K562 (cell line): ENCODE measurements at regions not wholly inside any gene's neighbourhood (a gene's known extent, or its start where the extent isn't known, plus 50 kb on each side); places are given as distances from the start of the nearest gene placed in this dataset.

Source experiments
- ATAC-seq: fragments of 200-7000 bp; cut with Tn5 transposase; 3 replicates; pipeline ENCODE4 v1.9.1; 2020; ENCODE audit warnings: moderate library complexity
- BruUV-seq: library from RNA; stranded (reverse); fragments of 400-500 nt; replicated peaks from 2 replicates; lab custom pipeline; 2021; lab: Mats Ljungman, UMichigan
- CTCF ChIA-PET: fragments of 300-600 bp; formaldehyde crosslinking; extraction: SDS; loops from one replicate; lab custom pipeline; 2021; ENCODE audit warnings: low intra/inter-chr PET ratio; lab: Yijun Ruan, JAX
- POLR2A ChIA-PET: fragments of 300-600, 350-650 bp; sonication (Branson Sonifier 250); formaldehyde crosslinking; extraction: SDS; loops from one replicate; lab custom pipeline; 2021; ENCODE audit warnings: antibody characterized with exemption, inconsistent platforms; lab: Yijun Ruan, JAX
- DNase-seq, 4 experiments: peaks; one replicate each; pipeline versions ENCODE4 v3.0.0 to v3.0.0-alpha.2; 2011 to 2018; ENCODE audit warnings: low spot score in 3 of 4, mixed read lengths in 3 of 4; ENCODE audit errors: extremely low read depth in 1 of 4
- FAIRE-seq: peaks from 2 replicates; lab custom pipeline; 2011; peaks lifted over from hg19 to GRCh38; lab: Jason Lieb, UNC
- H2AFZ ChIP-seq: 2 replicates; pipeline ENCODE4 v1.6.0; 2011; ENCODE audit warnings: low read depth, low read length, control low read depth, inconsistent platforms
- H3K27ac ChIP-seq: fragments of 200-600 bp; 3 replicates; pipeline ENCODE4 v1.8.0; 2011; ENCODE audit warnings: low read depth, mild to moderate bottlenecking, control low read depth, inconsistent platforms, low read length, moderate library complexity, mixed read lengths; ENCODE audit errors: extremely low read depth
- H3K27me3 ChIP-seq, 2 experiments: fragments of 300-600 bp in 1 of 2; 2 replicates in 1 of 2; 3 replicates in 1 of 2; pipeline versions ENCODE4 v1.6.0 to v1.8.0; 2011; ENCODE audit warnings: inconsistent platforms in 2 of 2, low read length in 2 of 2, mild to moderate bottlenecking in 1 of 2, mixed read lengths in 1 of 2, moderate library complexity in 1 of 2; ENCODE audit not compliant: control insufficient read depth in 2 of 2, insufficient read depth in 2 of 2
- H3K36me3 ChIP-seq: fragments of 300-600 bp; 3 replicates; pipeline ENCODE4 v1.8.0; 2011; ENCODE audit warnings: mild to moderate bottlenecking, low read length, inconsistent platforms; ENCODE audit not compliant: control insufficient read depth, insufficient read depth
- H3K4me1 ChIP-seq, 2 experiments: fragments of 200-600 bp in 1 of 2; replicated peaks in 1 of 2; 2 replicates in 1 of 2; 3 replicates in 1 of 2; pipeline versions ENCODE4 v1.5.1 to v1.8.0; 2011; ENCODE audit warnings: inconsistent platforms in 2 of 2, low read length in 2 of 2, mild to moderate bottlenecking in 1 of 2, mixed read lengths in 1 of 2, moderate library complexity in 1 of 2; ENCODE audit not compliant: control insufficient read depth in 2 of 2, insufficient read depth in 2 of 2
- H3K4me2 ChIP-seq: 2 replicates; pipeline ENCODE4 v1.6.1; 2011; ENCODE audit warnings: low read length, control low read depth, inconsistent platforms, mixed read lengths; ENCODE audit not compliant: insufficient read depth
- H3K4me3 ChIP-seq: fragments of 200-600 bp; sonication (generic), shearing (Covaris generic); 2 replicates; pipeline ENCODE4 v1.5.1; 2016; ENCODE audit warnings: control low read depth, inconsistent platforms
- H3K79me2 ChIP-seq: fragments of 200-600 bp; 3 replicates; pipeline ENCODE4 v1.8.0; 2011; ENCODE audit warnings: low read length, inconsistent platforms; ENCODE audit not compliant: control insufficient read depth, insufficient read depth
- H3K9ac ChIP-seq, 2 experiments: 2 replicates each; pipeline versions ENCODE4 v1.6.0 to v1.6.1; 2011; ENCODE audit warnings: low read depth in 2 of 2, low read length in 2 of 2, control low read depth in 1 of 2, inconsistent platforms in 1 of 2, mild to moderate bottlenecking in 1 of 2, mixed read lengths in 1 of 2; ENCODE audit not compliant: insufficient read depth in 1 of 2
- H3K9me1 ChIP-seq: one replicate; pipeline ENCODE4 v1.6.0; 2011; ENCODE audit warnings: inconsistent platforms, mild to moderate bottlenecking, low read length, moderate library complexity; ENCODE audit not compliant: control insufficient read depth, insufficient read depth
- H3K9me3 ChIP-seq: replicated peaks from 2 replicates; pipeline ENCODE4 v1.5.1; 2011; ENCODE audit warnings: low read depth, low read length, inconsistent platforms; ENCODE audit not compliant: control insufficient read depth, insufficient read depth
- H4K20me1 ChIP-seq: replicated peaks from 2 replicates; pipeline ENCODE4 v1.6.1; 2011; ENCODE audit warnings: low read length, inconsistent platforms, mixed read lengths; ENCODE audit not compliant: control insufficient read depth, insufficient read depth
- DDX20 ChIP-seq: fragments of 450-650 bp; IDR thresholded peaks from 2 replicates; pipeline ENCODE4 v1.6.1; 2016; ENCODE audit warnings: missing genetic modification characterization, low read depth, mild to moderate bottlenecking, missing compliant biosample characterization, moderate library complexity
- DNMT1 ChIP-seq: fragments of 450-650 bp; IDR thresholded peaks from 2 replicates; pipeline ENCODE4 v1.6.1; 2016; ENCODE audit warnings: antibody characterized with exemption, mild to moderate bottlenecking
- GATA2 ChIP-seq: sonication (generic); formaldehyde crosslinking; IDR thresholded peaks from 2 replicates; pipeline ENCODE4 v1.4.0; 2020; ENCODE audit warnings: mild to moderate bottlenecking, missing genetic modification reagents
- GATAD2A ChIP-seq: fragments of 450-650 bp; IDR thresholded peaks from 2 replicates; pipeline ENCODE4 v1.6.1; 2017
- HDAC1 ChIP-seq, 2 experiments: fragments of 450-650 bp; IDR thresholded peaks; 2 replicates each; pipeline ENCODE4 v1.6.1; 2016 to 2017; ENCODE audit warnings: inconsistent platforms in 1 of 2, mild to moderate bottlenecking in 1 of 2, moderate library complexity in 1 of 2
- HLTF ChIP-seq: fragments of 450-650 bp; IDR thresholded peaks from 2 replicates; pipeline ENCODE4 v1.6.1; 2016
- HNRNPUL1 ChIP-seq: fragments of 200-400 bp; formaldehyde crosslinking; IDR thresholded peaks from 2 replicates; pipeline ENCODE4 v1.6.1; 2017; ENCODE audit warnings: low read length
- MCM5 ChIP-seq: fragments of 450-650 bp; IDR thresholded peaks from 2 replicates; pipeline ENCODE4 v1.6.1; 2016; ENCODE audit warnings: low read depth
- PML ChIP-seq: IDR thresholded peaks from 2 replicates; pipeline ENCODE4 v1.6.1; 2012; ENCODE audit warnings: low read length, inconsistent platforms
- RFX1 ChIP-seq: fragments of 450-650 bp; IDR thresholded peaks from 2 replicates; pipeline ENCODE4 v1.6.1; 2016; ENCODE audit warnings: mild to moderate bottlenecking, moderate library complexity
- SMARCA4 ChIP-seq: fragments of 450-650 bp; IDR thresholded peaks from 2 replicates; pipeline ENCODE4 v1.6.1; 2016
- SP2 ChIP-seq: IDR thresholded peaks from 2 replicates; pipeline ENCODE4 v1.6.1; 2011; ENCODE audit warnings: mild to moderate bottlenecking, low read depth, low read length, moderate library complexity; ENCODE audit not compliant: poor library complexity, severe bottlenecking; ENCODE audit errors: extremely low read depth
- SRSF3 ChIP-seq: fragments of 200-400 bp; formaldehyde crosslinking; IDR thresholded peaks from 2 replicates; pipeline ENCODE4 v1.6.1; 2016; ENCODE audit warnings: mild to moderate bottlenecking, low read length, moderate library complexity; ENCODE audit not compliant: insufficient read depth
- THRAP3 ChIP-seq: fragments of 450-650 bp; IDR thresholded peaks from 2 replicates; pipeline ENCODE4 v1.6.1; 2016; ENCODE audit warnings: mild to moderate bottlenecking, inconsistent platforms, borderline replicate concordance
- ZFP30 ChIP-seq: fragments of 250-450 bp; sonication (Bioruptor Pico); IDR thresholded peaks from 2 replicates; pipeline ENCODE4 v1.8.0; 2022; ENCODE audit warnings: moderate library complexity, mild to moderate bottlenecking, inconsistent platforms, borderline replicate concordance
- ZNF324 ChIP-seq: fragments of 250-450 bp; sonication (Bioruptor Pico); IDR thresholded peaks from 2 replicates; pipeline ENCODE4 v1.4.0; 2020; ENCODE audit warnings: mild to moderate bottlenecking
- ZNF384 ChIP-seq: IDR thresholded peaks from 2 replicates; pipeline ENCODE4 v1.6.1; 2012; ENCODE audit warnings: low read depth, low read length, improper control_type of control experiment
- WGBS: fragments of 100-300 bp; shearing (Covaris generic); methylation state at CpG from one replicate; pipeline ENCODE4 v1.1.6; 2016; ENCODE audit warnings: low coverage, mixed read lengths; ENCODE audit not compliant: insufficient coverage; ENCODE audit errors: missing lambda C conversion rate; 5-methylcytosine and 5-hydroxymethylcytosine counted together
- in situ Hi-C: fragments of 300-500 bp; cut with MboI; formaldehyde crosslinking; loops from 4 replicates; pipeline ENCODE4 v1.15.0; 2018; ENCODE audit warnings: inconsistent platforms, mixed read lengths
- intact Hi-C: fragments of 100-400 bp; cut with micrococcal nuclease; formaldehyde crosslinking; loops from 2 replicates; pipeline ENCODE4 v1.14.2; 2022
- TF ChIP-seq, protein P1 (sequence below): sonication (generic); formaldehyde crosslinking; IDR thresholded peaks from 2 replicates; pipeline ENCODE4 v1.8.1; 2022; ENCODE audit warnings: missing genetic modification reagents
- TF ChIP-seq, protein P2 (sequence below), 2 experiments: fragments of 200-800 bp in 1 of 2; sonication (Bioruptor generic) in 1 of 2; sonication (generic) in 1 of 2; formaldehyde crosslinking in 1 of 2; IDR thresholded peaks in 1 of 2; conservative IDR thresholded peaks in 1 of 2; 2 replicates each; pipeline versions ENCODE4 v1.5.0 to v1.6.1; 2016 to 2020; ENCODE audit warnings: missing compliant biosample characterization in 1 of 2, missing genetic modification characterization in 1 of 2, missing genetic modification reagents in 1 of 2
- TF ChIP-seq, protein P3 (sequence below): fragments of 250-450 bp; sonication (Bioruptor Pico); IDR thresholded peaks from 2 replicates; pipeline ENCODE4 v1.4.0; 2020; ENCODE audit warnings: mild to moderate bottlenecking, moderate library complexity, borderline replicate concordance

DNA sequence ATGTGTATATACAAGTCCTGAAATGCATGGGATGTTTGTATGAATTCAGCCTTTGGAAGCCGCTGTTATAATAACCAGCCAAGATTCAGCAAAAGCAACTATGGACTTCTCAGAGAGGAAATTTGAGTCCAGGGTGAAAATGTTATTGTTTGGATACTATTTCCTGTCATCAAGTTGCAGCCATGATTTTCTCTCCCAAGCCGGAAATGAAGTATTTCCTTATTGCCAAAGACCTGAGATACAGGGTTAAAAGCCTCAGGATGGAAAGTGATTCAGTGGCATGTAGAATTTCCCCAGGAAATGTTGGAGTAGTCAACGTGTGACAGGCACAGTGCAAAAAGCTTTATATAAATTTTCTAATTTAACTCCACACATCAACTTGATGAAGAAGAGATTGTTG, 133.9 kb downstream of the IRS2 start (continued):
- no peak for TF ChIP-seq GATA2
- TF ChIP-seq, protein P1, sequence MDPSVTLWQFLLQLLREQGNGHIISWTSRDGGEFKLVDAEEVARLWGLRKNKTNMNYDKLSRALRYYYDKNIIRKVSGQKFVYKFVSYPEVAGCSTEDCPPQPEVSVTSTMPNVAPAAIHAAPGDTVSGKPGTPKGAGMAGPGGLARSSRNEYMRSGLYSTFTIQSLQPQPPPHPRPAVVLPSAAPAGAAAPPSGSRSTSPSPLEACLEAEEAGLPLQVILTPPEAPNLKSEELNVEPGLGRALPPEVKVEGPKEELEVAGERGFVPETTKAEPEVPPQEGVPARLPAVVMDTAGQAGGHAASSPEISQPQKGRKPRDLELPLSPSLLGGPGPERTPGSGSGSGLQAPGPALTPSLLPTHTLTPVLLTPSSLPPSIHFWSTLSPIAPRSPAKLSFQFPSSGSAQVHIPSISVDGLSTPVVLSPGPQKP (CRISPR knock-in tag) = no peak
- no peak for TF ChIP-seq ZNF384
- TF ChIP-seq ZNF324 (CRISPR knock-in tag) = no peak
- TF ChIP-seq SRSF3 = no peak
- no peak for TF ChIP-seq RFX1
- TF ChIP-seq, protein P2, sequence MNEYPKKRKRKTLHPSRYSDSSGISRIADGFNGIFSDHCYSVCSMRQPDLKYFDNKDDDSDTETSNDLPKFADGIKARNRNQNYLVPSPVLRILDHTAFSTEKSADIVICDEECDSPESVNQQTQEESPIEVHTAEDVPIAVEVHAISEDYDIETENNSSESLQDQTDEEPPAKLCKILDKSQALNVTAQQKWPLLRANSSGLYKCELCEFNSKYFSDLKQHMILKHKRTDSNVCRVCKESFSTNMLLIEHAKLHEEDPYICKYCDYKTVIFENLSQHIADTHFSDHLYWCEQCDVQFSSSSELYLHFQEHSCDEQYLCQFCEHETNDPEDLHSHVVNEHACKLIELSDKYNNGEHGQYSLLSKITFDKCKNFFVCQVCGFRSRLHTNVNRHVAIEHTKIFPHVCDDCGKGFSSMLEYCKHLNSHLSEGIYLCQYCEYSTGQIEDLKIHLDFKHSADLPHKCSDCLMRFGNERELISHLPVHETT (CRISPR knock-in tag; conservative IDR thresholded peaks at IDR 0.05 in 1 of 2, IDR thresholded peaks at IDR 0.05 in 1 of 2) = no peak
- no peak for TF ChIP-seq SP2

DNA sequence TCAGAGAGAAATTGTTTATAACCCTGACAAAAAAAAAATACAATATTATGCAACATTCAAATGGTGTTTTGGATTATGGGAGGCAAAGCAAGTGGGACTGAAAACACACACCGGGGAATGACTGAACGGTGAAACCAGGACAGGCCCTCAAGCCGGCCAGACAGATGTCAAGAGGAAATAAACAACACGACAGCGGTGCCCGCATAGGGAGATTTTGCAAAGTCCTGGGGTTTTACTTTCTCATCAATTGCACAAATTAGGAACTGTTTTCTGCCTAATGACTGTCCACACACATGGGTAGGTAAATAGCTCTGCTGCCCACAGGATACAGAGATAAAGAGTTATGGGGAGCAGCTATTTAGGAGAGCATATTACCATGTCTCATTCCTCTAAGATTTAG, 134.5 kb downstream of the IRS2 start:
- no peak overlapping the region for H3K4me3 ChIP-seq
- no peak overlapping the region for H3K27ac ChIP-seq
- H3K9me3 ChIP-seq = no peaks in the 10 kb centered on the region
- no peak overlapping the region for H3K9ac ChIP-seq
- no peaks in the 10 kb centered on the region for H3K9me1 ChIP-seq
- ChIA-PET POLR2A (interaction anchor here (0.7 kb wide), 1 partner anchor 14 kb away, joined by 4 read pairs; no protein-coding TSS in a partner anchor), CTCF (no interaction called here)
- no peaks in the 10 kb centered on the region for H4K20me1 ChIP-seq
- H3K36me3 ChIP-seq = no peaks in the 10 kb centered on the region
- intact Hi-C loops (no loop called here), in situ Hi-C loops (no loop called here)
- no peak for DNase-seq
- H3K4me2 ChIP-seq = no peak overlapping the region
- ATAC-seq = no peak
- H3K27me3 ChIP-seq = peaks cover 0 to 5% of the 10 kb centered on the region in 2 experiments; a peak in 3 of 5 replicates
- no peak for FAIRE-seq
- H3K79me2 ChIP-seq = no peaks in the 10 kb centered on the region
- BruUV-seq = no TSS peak
- no peaks in the 10 kb centered on the region for H3K4me1 ChIP-seq
- WGBS = 0% methylated on average over 6 of the region's 6 CpGs
- no peak overlapping the region for H2AFZ ChIP-seq
- TF ChIP-seq HDAC1 (IDR thresholded peaks at IDR 0.05) (no peak), HNRNPUL1 (no peak), MCM5 (no peak), THRAP3 (no peak), HLTF (no peak), DDX20 (tag) (no peak), PML (no peak), ZFP30 (CRISPR knock-in tag) (no peak), SMARCA4 (no peak), GATAD2A (no peak), DNMT1 (no peak)
- TF ChIP-seq, protein P3, sequence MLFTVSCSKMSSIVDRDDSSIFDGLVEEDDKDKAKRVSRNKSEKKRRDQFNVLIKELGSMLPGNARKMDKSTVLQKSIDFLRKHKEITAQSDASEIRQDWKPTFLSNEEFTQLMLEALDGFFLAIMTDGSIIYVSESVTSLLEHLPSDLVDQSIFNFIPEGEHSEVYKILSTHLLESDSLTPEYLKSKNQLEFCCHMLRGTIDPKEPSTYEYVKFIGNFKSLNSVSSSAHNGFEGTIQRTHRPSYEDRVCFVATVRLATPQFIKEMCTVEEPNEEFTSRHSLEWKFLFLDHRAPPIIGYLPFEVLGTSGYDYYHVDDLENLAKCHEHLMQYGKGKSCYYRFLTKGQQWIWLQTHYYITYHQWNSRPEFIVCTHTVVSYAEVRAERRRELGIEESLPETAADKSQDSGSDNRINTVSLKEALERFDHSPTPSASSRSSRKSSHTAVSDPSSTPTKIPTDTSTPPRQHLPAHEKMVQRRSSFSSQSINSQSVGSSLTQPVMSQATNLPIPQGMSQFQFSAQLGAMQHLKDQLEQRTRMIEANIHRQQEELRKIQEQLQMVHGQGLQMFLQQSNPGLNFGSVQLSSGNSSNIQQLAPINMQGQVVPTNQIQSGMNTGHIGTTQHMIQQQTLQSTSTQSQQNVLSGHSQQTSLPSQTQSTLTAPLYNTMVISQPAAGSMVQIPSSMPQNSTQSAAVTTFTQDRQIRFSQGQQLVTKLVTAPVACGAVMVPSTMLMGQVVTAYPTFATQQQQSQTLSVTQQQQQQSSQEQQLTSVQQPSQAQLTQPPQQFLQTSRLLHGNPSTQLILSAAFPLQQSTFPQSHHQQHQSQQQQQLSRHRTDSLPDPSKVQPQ (CRISPR knock-in tag) = no peak
